Activated naive CD4-positive, alpha-beta T cell treated with anti-CD3 and anti-CD28 coated beads, Interleukin-2, amount 50 U/mL, for 24 hours (primary cell): ENCODE measurements at regions not wholly inside any gene's neighbourhood (a gene's known extent, or its start where the extent isn't known, plus 50 kb on each side); places are given as distances from the start of the nearest gene placed in this dataset.

Experiments
- H3K27ac Mint-ChIP-seq: one replicate; pipeline ENCODE4 v1.8.0; 2021; ENCODE audit warnings: mild to moderate bottlenecking, mixed read lengths
- H3K27me3 Mint-ChIP-seq: one replicate; pipeline ENCODE4 v1.8.0; 2021; ENCODE audit warnings: mixed read lengths
- H3K36me3 Mint-ChIP-seq: one replicate; pipeline ENCODE4 v1.8.0; 2021; ENCODE audit warnings: mixed read lengths
- H3K4me1 Mint-ChIP-seq: one replicate; pipeline ENCODE4 v1.8.0; 2021; ENCODE audit warnings: mixed read lengths
- H3K4me3 Mint-ChIP-seq: one replicate; pipeline ENCODE4 v1.8.0; 2021; ENCODE audit warnings: mild to moderate bottlenecking, mixed read lengths
- H3K9me3 Mint-ChIP-seq: one replicate; pipeline ENCODE4 v1.8.0; 2021; ENCODE audit warnings: mixed read lengths

GRCh38 chr13:97057176-97057575 lies 62.9 kb upstream of the OXGR1 start:
- peaks cover 24% of the 10 kb centered on the region for H3K27me3 Mint-ChIP-seq
- no peaks in the 10 kb centered on the region for H3K36me3 Mint-ChIP-seq
- no peaks in the 10 kb centered on the region for H3K9me3 Mint-ChIP-seq
- no peaks in the 10 kb centered on the region for H3K4me1 Mint-ChIP-seq
- H3K4me3 Mint-ChIP-seq: no peak overlapping the region
- H3K27ac Mint-ChIP-seq: no peak overlapping the region

- H3K27me3 Mint-ChIP-seq: peaks cover 25% of the 10 kb centered on the region
- no peaks in the 10 kb centered on the region for H3K9me3 Mint-ChIP-seq
- H3K4me3 Mint-ChIP-seq: no peak overlapping the region
- H3K27ac Mint-ChIP-seq: no peak overlapping the region
- no peaks in the 10 kb centered on the region for H3K36me3 Mint-ChIP-seq
- H3K4me1 Mint-ChIP-seq: no peaks in the 10 kb centered on the region
Measured at GRCh38 chr13:97058391-97058790, 64.1 kb upstream of the OXGR1 start.

- Mint-ChIP-seq H3K4me3 (no peak overlapping the region), H3K27ac (no peak overlapping the region), H3K4me1 (no peaks in the 10 kb centered on the region), H3K27me3 (peaks cover 26% of the 10 kb centered on the region), H3K9me3 (no peaks in the 10 kb centered on the region), H3K36me3 (no peaks in the 10 kb centered on the region)
Measured at GRCh38 chr13:97058926-97059325, 64.7 kb upstream of the OXGR1 start.

- Mint-ChIP-seq H3K4me3 (no peak overlapping the region), H3K4me1 (no peaks in the 10 kb centered on the region), H3K27ac (no peak overlapping the region), H3K9me3 (no peaks in the 10 kb centered on the region), H3K36me3 (no peaks in the 10 kb centered on the region), H3K27me3 (peaks cover 19% of the 10 kb centered on the region)
Measured at GRCh38 chr13:97067017-97067895, 73.0 kb upstream of the OXGR1 start.

GRCh38 chr13:97068151-97068550 lies 73.9 kb upstream of the OXGR1 start:
- peaks cover 15% of the 10 kb centered on the region for H3K27me3 Mint-ChIP-seq
- H3K36me3 Mint-ChIP-seq: no peaks in the 10 kb centered on the region
- no peak overlapping the region for H3K27ac Mint-ChIP-seq
- no peak overlapping the region for H3K4me3 Mint-ChIP-seq
- no peaks in the 10 kb centered on the region for H3K4me1 Mint-ChIP-seq
- H3K9me3 Mint-ChIP-seq: no peaks in the 10 kb centered on the region

GRCh38 chr13:97069050-97069815 lies 75.0 kb upstream of the OXGR1 start:
- no peaks in the 10 kb centered on the region for H3K4me1 Mint-ChIP-seq
- H3K36me3 Mint-ChIP-seq: no peaks in the 10 kb centered on the region
- peaks cover 13% of the 10 kb centered on the region for H3K27me3 Mint-ChIP-seq
- H3K9me3 Mint-ChIP-seq: peaks cover 2% of the 10 kb centered on the region
- no peak overlapping the region for H3K27ac Mint-ChIP-seq
- H3K4me3 Mint-ChIP-seq: no peak overlapping the region

- peaks cover 11% of the 10 kb centered on the region for H3K9me3 Mint-ChIP-seq
- no peaks in the 10 kb centered on the region for H3K4me1 Mint-ChIP-seq
- no peaks in the 10 kb centered on the region for H3K36me3 Mint-ChIP-seq
- peaks cover 11% of the 10 kb centered on the region for H3K27me3 Mint-ChIP-seq
- no peak overlapping the region for H3K27ac Mint-ChIP-seq
- H3K4me3 Mint-ChIP-seq: no peak overlapping the region
Measured at GRCh38 chr13:97072297-97072696, 78.0 kb upstream of the OXGR1 start.

GRCh38 chr13:97074618-97075017 lies 80.3 kb upstream of the OXGR1 start:
- Mint-ChIP-seq H3K27ac (no peak overlapping the region), H3K36me3 (no peaks in the 10 kb centered on the region), H3K4me1 (no peaks in the 10 kb centered on the region), H3K27me3 (peaks cover 10% of the 10 kb centered on the region), H3K9me3 (peaks cover 11% of the 10 kb centered on the region), H3K4me3 (no peak overlapping the region)

GRCh38 chr13:97076898-97077297 lies 82.6 kb upstream of the OXGR1 start:
- peaks cover 7% of the 10 kb centered on the region for H3K27me3 Mint-ChIP-seq
- no peak overlapping the region for H3K27ac Mint-ChIP-seq
- H3K4me3 Mint-ChIP-seq: no peak overlapping the region
- H3K36me3 Mint-ChIP-seq: no peaks in the 10 kb centered on the region
- H3K4me1 Mint-ChIP-seq: no peaks in the 10 kb centered on the region
- peaks cover 11% of the 10 kb centered on the region for H3K9me3 Mint-ChIP-seq

- peaks cover 11% of the 10 kb centered on the region for H3K9me3 Mint-ChIP-seq
- no peak overlapping the region for H3K4me3 Mint-ChIP-seq
- H3K4me1 Mint-ChIP-seq: no peaks in the 10 kb centered on the region
- H3K36me3 Mint-ChIP-seq: no peaks in the 10 kb centered on the region
- peaks cover 7% of the 10 kb centered on the region for H3K27me3 Mint-ChIP-seq
- H3K27ac Mint-ChIP-seq: no peak overlapping the region
Measured at GRCh38 chr13:97077341-97077740, 83.1 kb upstream of the OXGR1 start.

GRCh38 chr13:97079726-97080125 lies 85.5 kb upstream of the OXGR1 start:
- no peak overlapping the region for H3K27ac Mint-ChIP-seq
- no peak overlapping the region for H3K4me3 Mint-ChIP-seq
- no peaks in the 10 kb centered on the region for H3K4me1 Mint-ChIP-seq
- peaks cover 11% of the 10 kb centered on the region for H3K27me3 Mint-ChIP-seq
- no peaks in the 10 kb centered on the region for H3K36me3 Mint-ChIP-seq
- H3K9me3 Mint-ChIP-seq: peaks cover 4% of the 10 kb centered on the region

- Mint-ChIP-seq H3K4me1 (no peaks in the 10 kb centered on the region), H3K4me3 (no peak overlapping the region), H3K27me3 (peaks cover 8% of the 10 kb centered on the region), H3K27ac (no peak overlapping the region), H3K9me3 (peaks cover 7% of the 10 kb centered on the region), H3K36me3 (no peaks in the 10 kb centered on the region)
Measured at GRCh38 chr13:97082461-97083207, 88.4 kb upstream of the OXGR1 start.

GRCh38 chr13:97091196-97091595 lies 96.9 kb upstream of the OXGR1 start:
- Mint-ChIP-seq H3K4me3 (no peak overlapping the region), H3K27ac (no peak overlapping the region), H3K9me3 (peaks cover 7% of the 10 kb centered on the region), H3K4me1 (no peaks in the 10 kb centered on the region), H3K27me3 (peaks cover 3% of the 10 kb centered on the region), H3K36me3 (no peaks in the 10 kb centered on the region)

GRCh38 chr13:97100821-97101220 lies 106.5 kb upstream of the OXGR1 start:
- H3K27me3 Mint-ChIP-seq: peaks cover 10% of the 10 kb centered on the region
- H3K27ac Mint-ChIP-seq: no peak overlapping the region
- H3K4me1 Mint-ChIP-seq: no peaks in the 10 kb centered on the region
- H3K36me3 Mint-ChIP-seq: no peaks in the 10 kb centered on the region
- H3K9me3 Mint-ChIP-seq: peaks cover 10% of the 10 kb centered on the region
- H3K4me3 Mint-ChIP-seq: no peak overlapping the region

GRCh38 chr13:97101912-97102708 lies 107.8 kb upstream of the OXGR1 start:
- Mint-ChIP-seq H3K27ac (no peak overlapping the region), H3K4me1 (no peaks in the 10 kb centered on the region), H3K9me3 (peaks cover 10% of the 10 kb centered on the region), H3K36me3 (no peaks in the 10 kb centered on the region), H3K27me3 (peaks cover 10% of the 10 kb centered on the region), H3K4me3 (no peak overlapping the region)
